Liver (tissue), 8 donors: ENCODE measurements at regions not wholly inside any gene's neighbourhood (a gene's known extent, or its start where the extent isn't known, plus 50 kb on each side); places are given as distances from the start of the nearest gene placed in this dataset.

ENCODE experiments used
- DNase-seq: peaks from one replicate; pipeline ENCODE4 v3.0.0-alpha.2; 2017; ENCODE audit warnings: low spot score
- H3K27ac ChIP-seq, 2 donors: one replicate each; pipeline ENCODE4 v1.7.0; 2013; ENCODE audit warnings: inconsistent platforms in 2 of 2, low read length in 2 of 2, control low read depth in 1 of 2, low read depth in 1 of 2, mild to moderate bottlenecking in 1 of 2
- H3K27me3 ChIP-seq, 4 donors: one replicate each; pipeline versions ENCODE4 v1.6.1 to v1.7.0; 2013; ENCODE audit warnings: low read length in 3 of 4, inconsistent platforms in 1 of 4, mild to moderate bottlenecking in 1 of 4, moderate library complexity in 1 of 4; ENCODE audit not compliant: control insufficient read depth in 4 of 4, insufficient read depth in 4 of 4
- H3K36me3 ChIP-seq, 4 donors: one replicate each; pipeline versions ENCODE4 v1.6.1 to v1.7.0; 2013; ENCODE audit warnings: low read length in 3 of 4, mild to moderate bottlenecking in 3 of 4, low read depth in 1 of 4, moderate library complexity in 1 of 4; ENCODE audit not compliant: control insufficient read depth in 4 of 4, insufficient read depth in 3 of 4
- H3K4me1 ChIP-seq, 4 donors: one replicate each; pipeline versions ENCODE4 v1.6.1 to v1.7.0; 2013; ENCODE audit warnings: low read length in 3 of 4, mild to moderate bottlenecking in 3 of 4, moderate library complexity in 1 of 4; ENCODE audit not compliant: control insufficient read depth in 4 of 4, insufficient read depth in 4 of 4
- H3K4me3 ChIP-seq, 3 donors: one replicate each; pipeline versions ENCODE4 v1.6.1 to v1.7.0; 2013; ENCODE audit warnings: low read length in 3 of 3, control low read depth in 1 of 3, low read depth in 1 of 3, mild to moderate bottlenecking in 1 of 3
- H3K9ac ChIP-seq, 2 donors: one replicate each; pipeline ENCODE4 v1.7.0; 2013; ENCODE audit warnings: low read length in 2 of 2, mild to moderate bottlenecking in 2 of 2, moderate library complexity in 2 of 2, control low read depth in 1 of 2, low read depth in 1 of 2
- H3K9me3 ChIP-seq, 4 donors: one replicate each; pipeline versions ENCODE4 v1.6.1 to v1.7.0; 2013; ENCODE audit warnings: low read length in 3 of 4; ENCODE audit not compliant: control insufficient read depth in 4 of 4
- CTCF ChIP-seq: fragments of 150-350 bp; IDR thresholded peaks from 2 replicates; pipeline ENCODE4 v1.5.1; 2017; ENCODE audit warnings: improper control_type of control experiment, low read depth, low read length; ENCODE audit not compliant: missing input control
- FOXA2 ChIP-seq: IDR thresholded peaks from 2 replicates; pipeline ENCODE4 v1.6.1; 2016; ENCODE audit warnings: antibody characterized with exemption
- GABPA ChIP-seq, 2 donors: IDR thresholded peaks in 1 of 2; conservative IDR thresholded peaks in 1 of 2; 2 replicates each; pipeline ENCODE4 v1.6.1; 2016; ENCODE audit warnings: antibody characterized with exemption in 2 of 2, mild to moderate bottlenecking in 1 of 2, moderate library complexity in 1 of 2
- HNF4A ChIP-seq, 2 donors: conservative IDR thresholded peaks; 2 replicates each; pipeline ENCODE4 v1.6.1; 2016; ENCODE audit warnings: antibody characterized with exemption in 2 of 2, mild to moderate bottlenecking in 2 of 2
- HNF4G ChIP-seq: IDR thresholded peaks from 2 replicates; pipeline ENCODE4 v1.6.1; 2016; ENCODE audit warnings: antibody characterized with exemption
- MAX ChIP-seq: IDR thresholded peaks from 2 replicates; pipeline ENCODE4 v1.6.1; 2016; ENCODE audit warnings: antibody characterized with exemption
- NR2F2 ChIP-seq: IDR thresholded peaks from 2 replicates; pipeline ENCODE4 v1.6.1; 2016; ENCODE audit warnings: antibody characterized with exemption
- RAD21 ChIP-seq, 2 donors: IDR thresholded peaks; 2 replicates each; pipeline ENCODE4 v1.6.1; 2016; ENCODE audit warnings: antibody characterized with exemption in 2 of 2, mild to moderate bottlenecking in 2 of 2
- REST ChIP-seq: IDR thresholded peaks from 2 replicates; pipeline ENCODE4 v1.6.1; 2016; ENCODE audit warnings: antibody characterized with exemption, mild to moderate bottlenecking
- TAF1 ChIP-seq: conservative IDR thresholded peaks from 2 replicates; pipeline ENCODE4 v1.6.1; 2016; ENCODE audit warnings: antibody characterized with exemption, mild to moderate bottlenecking
- YY1 ChIP-seq: IDR thresholded peaks from 2 replicates; pipeline ENCODE4 v1.6.1; 2016; ENCODE audit warnings: antibody characterized with exemption, mild to moderate bottlenecking
- ZBTB33 ChIP-seq: IDR thresholded peaks from 2 replicates; pipeline ENCODE4 v1.6.1; 2016; ENCODE audit warnings: antibody characterized with exemption
- WGBS: extraction: QIAGEN DNeasy Blood & Tissue Kit; methylation state at CpG from one replicate; pipeline ENCODE4 v1.1.7; 2013; 5-methylcytosine and 5-hydroxymethylcytosine counted together
- donor health status: healthy.
- donor health status: healthy.
- donor health status: healthy.
- donor health status: healthy.
- donor health status: healthy.

- no peak for TF ChIP-seq ZBTB33
- TF ChIP-seq CTCF = no peak
Observed at GRCh38 chr5:89374818-89375521, 492.0 kb upstream of the MEF2C start (continued).

- DNase-seq = no peak
- Histone ChIP-seq H3K9ac (no peak overlapping the region), H3K27ac (no peak overlapping the region), H3K4me3 (no peak overlapping the region), H3K4me1 (no peaks in the 10 kb centered on the region), H3K9me3 (no peaks in the 10 kb centered on the region), H3K27me3 (no peaks in the 10 kb centered on the region), H3K36me3 (no peaks in the 10 kb centered on the region)
- 81% methylated on average over 1 of the region's 1 CpG for WGBS
- TF ChIP-seq CTCF = no peak
- no peak for TF ChIP-seq NR2F2
- no peak for TF ChIP-seq HNF4A (conservative IDR thresholded peaks at IDR 0.05)
- TF ChIP-seq RAD21 (IDR thresholded peaks at IDR 0.05) = no peak
- no peak for TF ChIP-seq HNF4G
- TF ChIP-seq FOXA2 = no peak
- no peak for TF ChIP-seq YY1
- no peak for TF ChIP-seq TAF1
- no peak for TF ChIP-seq GABPA (IDR thresholded peaks at IDR 0.05 in 1 of 2, conservative IDR thresholded peaks at IDR 0.05 in 1 of 2)
- no peak for TF ChIP-seq ZBTB33
- TF ChIP-seq REST = no peak
- no peak for TF ChIP-seq MAX
Observed at GRCh38 chr5:89374144-89374784, 491.3 kb upstream of the MEF2C start.
